ENCODE measurements at regions not wholly inside any gene's neighbourhood (a gene's known extent, or its start where the extent isn't known, plus 50 kb on each side); places are given as distances from the start of the nearest gene placed in this dataset.

DNA sequence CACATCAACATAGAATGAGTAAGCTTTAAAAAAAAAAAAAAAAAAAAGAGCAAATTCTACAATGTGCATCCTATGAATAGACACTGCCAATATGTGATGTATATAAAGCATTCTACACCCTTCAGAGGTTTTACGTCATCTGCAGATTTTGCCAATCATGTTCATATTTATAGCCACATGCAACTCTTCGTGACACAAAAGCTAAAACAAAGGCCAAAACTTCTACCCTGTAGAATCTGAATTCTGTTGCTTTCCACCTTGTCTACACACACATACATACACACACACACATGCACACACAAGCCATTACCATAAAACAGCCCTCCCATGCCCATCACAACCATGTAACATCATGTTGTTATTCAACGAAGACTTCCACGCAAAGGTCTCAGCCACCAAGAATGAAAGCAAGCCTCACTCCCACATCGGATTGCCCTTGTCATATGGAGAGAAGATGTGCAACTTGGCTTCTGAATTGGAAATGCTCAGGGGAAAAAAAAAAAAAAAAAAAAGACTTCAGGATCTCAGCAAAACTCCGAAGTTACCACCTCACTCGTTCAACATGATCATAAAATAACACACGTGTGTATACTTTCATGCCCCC, 479.4 kb upstream of the JARID2 start:
- no peak overlapping the region for H3K27ac Mint-ChIP-seq
- Histone ChIP-seq H3K4me3 (no peak overlapping the region), H3K4me2 (no peak overlapping the region), H3F3A (replicated peaks; ENCODE audit: low read depth) (no peaks in the 10 kb centered on the region), H3K4me1 (ENCODE audit: insufficient read depth) (peaks cover 8% of the 10 kb centered on the region; the same call in 1 of the 2 replicates), H4K20me1 (replicated peaks; ENCODE audit: insufficient read depth) (no peaks in the 10 kb centered on the region), H3K27ac (ENCODE audit: low read depth) (no peak overlapping the region), H2AFZ (no peak overlapping the region), H3K27me3 (ENCODE audit: insufficient read depth) (no peaks in the 10 kb centered on the region), H3K9me2 (ENCODE audit: insufficient read depth) (peaks cover 10% of the 10 kb centered on the region), H3K79me2 (replicated peaks; ENCODE audit: insufficient read depth) (no peaks in the 10 kb centered on the region), H3K36me3 (ENCODE audit: insufficient read depth) (no peaks in the 10 kb centered on the region)
- no peak for ATAC-seq
- no peaks in the 10 kb centered on the region; the same call in 1 of the 3 replicates for H3K9me3 Mint-ChIP-seq
- H3K36me3 Mint-ChIP-seq (ENCODE audit: low read depth) = no peaks in the 10 kb centered on the region
- no peak overlapping the region for H3K4me3 Mint-ChIP-seq
- peaks cover 4% of the 10 kb centered on the region for H3K27me3 Mint-ChIP-seq (ENCODE audit: insufficient read depth, low read depth, poor library complexity)
- TF ChIP-seq, protein P1, sequence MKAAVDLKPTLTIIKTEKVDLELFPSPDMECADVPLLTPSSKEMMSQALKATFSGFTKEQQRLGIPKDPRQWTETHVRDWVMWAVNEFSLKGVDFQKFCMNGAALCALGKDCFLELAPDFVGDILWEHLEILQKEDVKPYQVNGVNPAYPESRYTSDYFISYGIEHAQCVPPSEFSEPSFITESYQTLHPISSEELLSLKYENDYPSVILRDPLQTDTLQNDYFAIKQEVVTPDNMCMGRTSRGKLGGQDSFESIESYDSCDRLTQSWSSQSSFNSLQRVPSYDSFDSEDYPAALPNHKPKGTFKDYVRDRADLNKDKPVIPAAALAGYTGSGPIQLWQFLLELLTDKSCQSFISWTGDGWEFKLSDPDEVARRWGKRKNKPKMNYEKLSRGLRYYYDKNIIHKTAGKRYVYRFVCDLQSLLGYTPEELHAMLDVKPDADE (IDR thresholded peaks at IDR 0.05) = no peak
- TF ChIP-seq ZNF331 (CRISPR knock-in tag; IDR thresholded peaks at IDR 0.05; ENCODE audit: low read depth) (no peak), STAT1 (IDR thresholded peaks at IDR 0.05; ENCODE audit: unreplicated experiment) (no peak), POLR2AphosphoS5 (IDR thresholded peaks at IDR 0.05; ENCODE audit: low read depth) (no peak)
- TF ChIP-seq, protein P2, sequence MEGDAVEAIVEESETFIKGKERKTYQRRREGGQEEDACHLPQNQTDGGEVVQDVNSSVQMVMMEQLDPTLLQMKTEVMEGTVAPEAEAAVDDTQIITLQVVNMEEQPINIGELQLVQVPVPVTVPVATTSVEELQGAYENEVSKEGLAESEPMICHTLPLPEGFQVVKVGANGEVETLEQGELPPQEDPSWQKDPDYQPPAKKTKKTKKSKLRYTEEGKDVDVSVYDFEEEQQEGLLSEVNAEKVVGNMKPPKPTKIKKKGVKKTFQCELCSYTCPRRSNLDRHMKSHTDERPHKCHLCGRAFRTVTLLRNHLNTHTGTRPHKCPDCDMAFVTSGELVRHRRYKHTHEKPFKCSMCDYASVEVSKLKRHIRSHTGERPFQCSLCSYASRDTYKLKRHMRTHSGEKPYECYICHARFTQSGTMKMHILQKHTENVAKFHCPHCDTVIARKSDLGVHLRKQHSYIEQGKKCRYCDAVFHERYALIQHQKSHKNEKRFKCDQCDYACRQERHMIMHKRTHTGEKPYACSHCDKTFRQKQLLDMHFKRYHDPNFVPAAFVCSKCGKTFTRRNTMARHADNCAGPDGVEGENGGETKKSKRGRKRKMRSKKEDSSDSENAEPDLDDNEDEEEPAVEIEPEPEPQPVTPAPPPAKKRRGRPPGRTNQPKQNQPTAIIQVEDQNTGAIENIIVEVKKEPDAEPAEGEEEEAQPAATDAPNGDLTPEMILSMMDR (conservative IDR thresholded peaks at IDR 0.05; ENCODE audit: low read depth in 2 of 2) = no peak
- TF ChIP-seq, protein P3, sequence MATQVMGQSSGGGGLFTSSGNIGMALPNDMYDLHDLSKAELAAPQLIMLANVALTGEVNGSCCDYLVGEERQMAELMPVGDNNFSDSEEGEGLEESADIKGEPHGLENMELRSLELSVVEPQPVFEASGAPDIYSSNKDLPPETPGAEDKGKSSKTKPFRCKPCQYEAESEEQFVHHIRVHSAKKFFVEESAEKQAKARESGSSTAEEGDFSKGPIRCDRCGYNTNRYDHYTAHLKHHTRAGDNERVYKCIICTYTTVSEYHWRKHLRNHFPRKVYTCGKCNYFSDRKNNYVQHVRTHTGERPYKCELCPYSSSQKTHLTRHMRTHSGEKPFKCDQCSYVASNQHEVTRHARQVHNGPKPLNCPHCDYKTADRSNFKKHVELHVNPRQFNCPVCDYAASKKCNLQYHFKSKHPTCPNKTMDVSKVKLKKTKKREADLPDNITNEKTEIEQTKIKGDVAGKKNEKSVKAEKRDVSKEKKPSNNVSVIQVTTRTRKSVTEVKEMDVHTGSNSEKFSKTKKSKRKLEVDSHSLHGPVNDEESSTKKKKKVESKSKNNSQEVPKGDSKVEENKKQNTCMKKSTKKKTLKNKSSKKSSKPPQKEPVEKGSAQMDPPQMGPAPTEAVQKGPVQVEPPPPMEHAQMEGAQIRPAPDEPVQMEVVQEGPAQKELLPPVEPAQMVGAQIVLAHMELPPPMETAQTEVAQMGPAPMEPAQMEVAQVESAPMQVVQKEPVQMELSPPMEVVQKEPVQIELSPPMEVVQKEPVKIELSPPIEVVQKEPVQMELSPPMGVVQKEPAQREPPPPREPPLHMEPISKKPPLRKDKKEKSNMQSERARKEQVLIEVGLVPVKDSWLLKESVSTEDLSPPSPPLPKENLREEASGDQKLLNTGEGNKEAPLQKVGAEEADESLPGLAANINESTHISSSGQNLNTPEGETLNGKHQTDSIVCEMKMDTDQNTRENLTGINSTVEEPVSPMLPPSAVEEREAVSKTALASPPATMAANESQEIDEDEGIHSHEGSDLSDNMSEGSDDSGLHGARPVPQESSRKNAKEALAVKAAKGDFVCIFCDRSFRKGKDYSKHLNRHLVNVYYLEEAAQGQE (IDR thresholded peaks at IDR 0.05; ENCODE audit: unreplicated experiment) = no peak
- no peak for DNase-seq (ENCODE audit: low spot score)
- peaks cover 8% of the 10 kb centered on the region; the same call in 2 of the 3 replicates for H3K4me1 Mint-ChIP-seq

- Mint-ChIP-seq H3K27me3 (ENCODE audit: insufficient read depth, low read depth, poor library complexity) (peaks cover 5% of the 10 kb centered on the region), H3K4me3 (no peak overlapping the region), H3K9me3 (no peaks in the 10 kb centered on the region; the same call in 1 of the 3 replicates), H3K4me1 (peaks cover 11% of the 10 kb centered on the region; the same call in 2 of the 3 replicates), H3K27ac (no peak overlapping the region), H3K36me3 (ENCODE audit: low read depth) (no peaks in the 10 kb centered on the region)
- Histone ChIP-seq H3K4me3 (no peak overlapping the region), H3K4me2 (no peak overlapping the region), H3K79me2 (replicated peaks; ENCODE audit: insufficient read depth) (no peaks in the 10 kb centered on the region), H3K27ac (ENCODE audit: low read depth) (no peak overlapping the region), H3F3A (replicated peaks; ENCODE audit: low read depth) (no peaks in the 10 kb centered on the region), H2AFZ (no peak overlapping the region), H3K9me2 (ENCODE audit: insufficient read depth) (peaks cover 10% of the 10 kb centered on the region), H3K4me1 (ENCODE audit: insufficient read depth) (peaks cover 8% of the 10 kb centered on the region; the same call in 1 of the 2 replicates), H3K36me3 (ENCODE audit: insufficient read depth) (no peaks in the 10 kb centered on the region), H3K27me3 (ENCODE audit: insufficient read depth) (no peaks in the 10 kb centered on the region), H4K20me1 (replicated peaks; ENCODE audit: insufficient read depth) (no peaks in the 10 kb centered on the region)
- DNase-seq (ENCODE audit: low spot score) (no peak), ATAC-seq (no peak)
- TF ChIP-seq EZH2phosphoT487 (IDR thresholded peaks at IDR 0.05; ENCODE audit: unreplicated experiment) = no peak
- no peak for TF ChIP-seq NANOG (IDR thresholded peaks at IDR 0.05; ENCODE audit: borderline replicate concordance)
- no peak for TF ChIP-seq POLR2AphosphoS5 (IDR thresholded peaks at IDR 0.05; ENCODE audit: low read depth)
- TF ChIP-seq, protein P2 (conservative IDR thresholded peaks at IDR 0.05; ENCODE audit: low read depth in 2 of 2) = no peak
- no peak for TF ChIP-seq ZNF331 (CRISPR knock-in tag; IDR thresholded peaks at IDR 0.05; ENCODE audit: low read depth)
- no peak for TF ChIP-seq STAT1 (IDR thresholded peaks at IDR 0.05; ENCODE audit: unreplicated experiment)
- TF ChIP-seq, protein P1 (IDR thresholded peaks at IDR 0.05) = no peak
- TF ChIP-seq, protein P3 (IDR thresholded peaks at IDR 0.05; ENCODE audit: unreplicated experiment) = no peak
Measured at GRCh38 chr6:14767226-14767625, 478.6 kb upstream of the JARID2 start.
